ENCODE measurements at regions not wholly inside any gene's neighbourhood (a gene's known extent, or its start where the extent isn't known, plus 50 kb on each side); places are given as distances from the start of the nearest gene placed in this dataset.
"Not testable (repeated sequence)": the region's sequence is repeated elsewhere in the genome, so short reads cannot be mapped to it uniquely, and the experiment has no call there.

DNA sequence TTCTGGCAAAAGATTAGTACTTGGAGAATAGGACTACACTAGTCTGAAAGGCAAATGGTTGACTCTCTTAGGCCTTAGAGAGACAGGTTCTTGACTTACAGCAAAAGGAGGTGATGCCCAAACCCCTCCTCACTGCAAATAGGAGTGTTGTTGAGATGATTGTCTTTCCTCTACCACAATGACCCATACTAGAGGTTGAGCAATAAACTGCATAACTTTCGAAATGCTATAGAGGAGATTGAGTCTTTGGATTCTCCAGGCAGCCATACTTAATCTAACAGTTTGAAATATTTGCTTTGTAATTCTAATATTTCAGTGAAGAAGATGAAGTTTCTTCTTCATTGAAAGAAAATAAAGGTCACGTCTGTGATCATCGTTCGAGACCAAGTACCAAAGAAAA lies 498.5 kb upstream of the GBE1 start:
- DNase-seq = no peak

- no peak for DNase-seq
Measured at GRCh38 chr3:82240322-82240721, 478.9 kb upstream of the GBE1 start.

GRCh38 chr3:82236257-82236656 lies 474.8 kb upstream of the GBE1 start:
- no peak for DNase-seq

- no peak for DNase-seq
Measured at GRCh38 chr3:82229397-82229796, 468.0 kb upstream of the GBE1 start.

DNA sequence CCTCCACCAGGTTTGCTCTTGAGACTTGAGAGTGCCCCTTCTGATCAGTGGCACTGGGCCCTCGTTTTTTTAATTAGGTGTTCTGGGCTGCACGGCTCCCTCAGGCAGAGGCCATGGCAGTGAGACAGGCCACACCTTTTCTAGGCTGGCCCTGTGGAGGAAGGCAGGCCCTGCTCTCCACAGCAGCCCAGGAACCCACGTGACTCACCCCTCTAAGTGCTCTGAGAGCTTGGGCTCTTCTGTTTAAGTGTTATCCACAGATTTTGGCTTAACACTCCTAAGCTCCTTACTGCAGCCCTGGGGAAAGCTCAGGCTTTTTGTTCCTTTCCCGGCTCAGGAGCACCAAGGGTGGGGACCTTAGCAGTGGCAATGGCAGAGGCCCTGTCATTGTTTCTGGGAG lies 463.2 kb upstream of the GBE1 start:
- DNase-seq = no peak

DNA sequence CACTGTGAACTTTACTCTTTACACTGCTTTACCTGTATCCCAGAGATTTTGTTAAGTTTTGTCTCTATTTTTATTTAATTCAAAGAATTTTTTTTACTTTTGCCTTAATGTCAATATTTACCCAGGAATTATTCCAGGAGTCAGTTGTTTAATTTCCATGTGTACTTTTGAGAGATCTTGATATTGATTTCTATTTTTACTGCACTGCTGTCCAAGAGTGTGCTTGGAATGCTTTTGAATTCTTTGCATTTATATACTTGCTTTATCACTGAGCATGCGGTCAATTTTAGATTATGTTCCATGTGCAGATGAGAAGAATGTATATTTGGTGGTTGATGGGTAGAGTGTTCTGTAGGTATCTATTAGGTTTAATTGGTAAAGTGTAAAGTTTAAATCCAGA lies 461.0 kb upstream of the GBE1 start:
- no peak for DNase-seq

DNA sequence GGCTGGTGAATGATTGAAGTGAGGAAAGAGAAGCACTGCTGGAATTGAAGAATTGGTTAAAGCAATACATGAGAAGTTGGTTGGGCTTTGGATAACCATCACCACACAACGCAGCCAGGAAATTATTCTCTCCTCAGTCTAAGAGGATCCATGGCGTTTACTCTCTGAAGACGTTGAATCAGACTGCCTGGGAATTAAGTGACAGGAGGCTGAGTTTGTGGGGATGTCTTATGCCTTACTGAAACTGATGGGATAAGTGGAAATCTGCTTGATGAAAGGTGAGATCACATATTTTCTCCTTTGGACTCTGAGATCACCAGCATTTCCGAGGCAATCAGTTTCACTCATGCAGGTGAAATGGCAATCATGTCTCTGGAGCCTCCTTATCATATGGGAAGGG lies 456.1 kb upstream of the GBE1 start:
- DNase-seq = no peak

DNA sequence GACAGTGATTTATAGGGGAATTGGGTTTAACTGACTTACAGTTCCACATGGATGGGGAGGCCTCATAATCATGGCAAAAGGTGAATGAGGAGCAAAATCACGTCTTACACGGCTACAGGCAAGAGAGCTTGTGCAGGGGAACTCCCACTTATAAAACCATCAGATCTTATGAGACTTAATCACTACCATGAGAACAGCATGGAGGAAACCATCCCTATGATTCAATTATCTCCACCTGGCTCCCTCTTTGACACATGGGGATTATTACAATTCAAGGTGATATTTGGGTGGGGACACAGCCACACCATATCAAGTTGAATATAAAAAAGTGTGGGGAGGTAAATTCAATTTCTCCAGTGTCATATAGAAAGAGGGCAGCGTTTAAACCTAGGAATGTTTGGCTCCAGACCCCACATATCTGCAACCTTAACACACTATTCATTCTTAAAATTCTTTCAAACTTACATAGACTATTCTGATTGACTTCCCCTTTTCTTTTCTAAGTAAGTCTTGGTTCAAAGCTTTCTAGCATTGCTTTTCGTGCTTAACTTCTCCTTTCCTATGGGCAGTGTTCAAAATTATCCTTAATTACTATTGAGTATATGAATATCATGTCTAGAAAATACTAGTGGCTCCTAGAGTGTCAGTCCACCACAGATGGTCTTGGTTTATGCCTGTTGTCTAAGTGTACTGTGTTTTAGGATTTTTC lies 446.7 kb upstream of the GBE1 start:
- no peak for DNase-seq

GRCh38 chr3:82202269-82202668 lies 440.8 kb upstream of the GBE1 start:
- DNase-seq = no peak

- no peak for DNase-seq
Measured at GRCh38 chr3:82201316-82201715, 439.9 kb upstream of the GBE1 start.

DNA sequence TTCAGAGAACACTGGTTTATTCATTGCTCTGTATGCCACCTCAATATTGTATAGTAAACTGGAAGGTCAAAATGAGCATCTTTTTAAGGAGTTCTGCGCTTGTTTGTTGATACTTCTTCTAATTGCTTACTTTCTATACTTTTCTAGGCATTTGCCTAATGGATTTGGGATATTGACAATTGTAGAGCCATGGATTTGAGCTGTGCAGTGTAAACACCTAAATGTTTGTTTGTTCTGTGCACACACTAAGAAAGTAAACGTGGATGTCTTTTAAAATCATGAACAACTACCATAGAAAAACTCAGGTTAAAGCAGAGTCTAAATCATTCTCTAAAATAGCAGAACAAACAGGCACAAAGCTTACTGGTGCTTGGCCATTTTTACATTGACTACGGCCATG lies 436.6 kb upstream of the GBE1 start:
- no peak for DNase-seq

- no peak for DNase-seq
Measured at GRCh38 chr3:82196645-82197044, 435.2 kb upstream of the GBE1 start.

DNA sequence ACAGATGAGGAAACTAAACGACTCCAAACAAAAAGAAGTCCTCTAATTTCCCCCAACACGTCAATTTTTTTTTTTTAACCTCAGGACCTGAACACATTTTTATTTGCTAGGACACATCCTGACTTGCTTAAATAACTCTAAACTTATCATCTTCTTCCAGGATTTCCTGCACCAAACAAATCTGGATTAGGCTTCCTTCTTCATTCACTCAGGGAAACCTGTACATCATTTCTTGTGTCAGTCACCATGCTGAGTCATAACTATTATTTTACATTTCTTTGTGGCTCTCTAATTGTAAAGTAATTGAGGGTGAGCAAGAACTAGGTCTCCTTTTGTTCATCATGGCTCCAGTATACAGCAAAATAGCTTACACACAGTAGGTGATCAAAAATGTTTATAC lies 433.4 kb upstream of the GBE1 start:
- DNase-seq = no peak

DNA sequence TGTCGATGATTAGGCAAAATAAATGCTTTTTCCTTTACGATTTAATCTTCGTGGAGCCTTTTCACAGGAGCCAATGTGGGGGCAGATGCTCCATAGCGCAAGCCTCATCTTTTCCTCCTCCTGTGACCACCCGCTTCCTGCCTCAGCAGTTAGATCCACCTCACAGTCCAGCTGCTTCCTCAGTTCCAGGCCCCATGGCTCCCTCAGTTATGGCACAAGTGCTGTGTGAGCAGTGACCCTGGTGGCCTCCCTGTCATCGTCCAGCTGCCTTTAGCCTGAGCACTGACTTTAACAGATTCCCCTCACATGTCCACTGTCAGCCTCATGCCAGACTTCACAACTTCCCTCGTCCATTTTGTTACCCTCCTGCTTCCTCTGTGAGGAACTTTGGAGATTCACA lies 424.6 kb upstream of the GBE1 start:
- DNase-seq = no peak

DNA sequence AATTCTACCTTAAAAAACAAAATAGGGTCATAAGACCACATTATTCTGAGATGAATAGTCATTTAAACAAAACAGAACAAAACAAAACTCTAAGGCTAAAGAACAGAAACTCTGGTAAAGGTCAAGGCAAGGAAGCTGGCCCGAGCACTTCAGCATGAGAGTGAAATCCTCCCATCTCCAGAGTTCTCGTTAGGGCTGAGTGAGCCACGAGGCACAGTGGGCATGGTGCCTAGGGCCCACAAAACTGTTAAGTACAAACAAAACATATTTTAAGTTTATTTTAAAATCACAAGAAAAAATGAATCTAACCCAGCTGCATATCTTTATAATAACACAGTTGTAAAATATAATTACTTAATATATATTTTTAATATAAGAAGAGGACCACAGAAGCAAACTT lies 417.8 kb upstream of the GBE1 start:
- DNase-seq = no peak

GRCh38 chr3:82178291-82178690 lies 416.8 kb upstream of the GBE1 start:
- DNase-seq = no peak

GRCh38 chr3:82177774-82178173 lies 416.3 kb upstream of the GBE1 start:
- DNase-seq = no peak

- DNase-seq = no peak
Measured at GRCh38 chr3:82165266-82165665, 403.8 kb upstream of the GBE1 start.

DNA sequence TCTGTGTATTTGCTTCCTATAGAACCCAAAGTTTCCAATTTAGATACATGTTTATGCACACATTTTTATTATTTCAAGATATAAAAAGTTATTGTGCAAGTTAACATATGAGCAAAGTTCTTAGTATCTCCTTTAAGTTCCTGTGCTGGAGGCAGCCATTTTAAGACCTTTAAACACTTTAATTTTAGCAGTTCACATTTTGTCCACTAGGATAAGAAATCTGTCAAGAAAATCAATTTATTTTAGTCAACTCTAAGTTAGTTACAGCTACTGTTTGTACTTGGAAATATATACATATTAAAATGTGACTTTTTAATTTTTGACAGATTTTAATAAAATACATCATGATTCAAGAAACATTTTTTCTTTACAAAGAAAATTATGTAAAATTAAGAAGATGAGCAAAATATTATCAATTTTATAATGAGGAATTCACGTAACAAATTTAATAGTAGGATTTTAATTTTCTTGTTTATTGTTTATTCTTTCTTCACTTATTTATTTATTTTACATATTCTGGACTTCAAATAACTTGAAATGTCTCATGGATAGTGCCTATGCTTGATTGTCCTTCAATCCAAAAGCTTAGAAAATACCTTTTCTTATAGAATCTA lies 402.6 kb upstream of the GBE1 start:
- peak in 1 of 2 experiments; percentile 2 for DNase-seq

DNA sequence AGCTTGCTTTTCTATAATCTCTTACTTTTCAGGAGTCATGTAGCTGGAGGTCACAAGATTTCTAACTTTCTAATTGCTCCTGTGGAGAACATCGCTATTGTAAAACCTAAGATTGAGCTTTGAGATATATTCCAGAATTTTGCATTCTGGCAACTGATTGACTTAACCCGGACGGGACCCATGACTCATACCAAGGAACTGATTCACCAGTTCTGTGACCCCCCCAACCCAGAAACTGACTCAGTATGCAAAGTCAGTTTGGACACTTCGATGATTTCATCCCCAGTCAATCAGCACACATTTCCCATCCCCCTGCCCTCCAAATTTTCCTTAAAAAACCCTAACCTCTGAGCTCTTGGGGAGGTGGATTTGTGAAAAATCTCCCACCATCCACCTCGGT lies 396.5 kb upstream of the GBE1 start:
- DNase-seq = no peak

- not testable (repeated sequence) for DNase-seq
Measured at GRCh38 chr3:82153892-82154291, 392.4 kb upstream of the GBE1 start.

DNA sequence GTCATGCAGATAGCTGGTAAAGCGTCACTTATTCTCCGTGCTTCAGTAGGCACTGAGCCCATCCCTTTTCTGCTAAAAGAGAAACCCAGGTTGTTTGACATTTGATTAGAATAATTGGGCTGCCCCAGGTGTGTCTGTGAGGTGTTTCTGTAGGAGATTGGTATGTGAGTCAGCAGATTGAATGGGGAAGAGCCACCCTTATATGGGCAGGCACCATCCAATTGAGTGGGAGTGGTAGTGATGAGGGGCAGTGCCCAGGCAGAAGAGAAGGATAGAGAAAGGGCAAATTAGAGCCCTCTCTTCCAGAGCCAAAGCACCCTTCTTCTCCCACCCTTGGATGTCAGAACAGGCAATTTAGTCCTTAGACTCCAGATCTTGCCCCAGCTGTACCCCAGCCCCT lies 384.3 kb upstream of the GBE1 start:
- DNase-seq = no peak

GRCh38 chr3:82144811-82145210 lies 383.4 kb upstream of the GBE1 start:
- DNase-seq = no peak

DNA sequence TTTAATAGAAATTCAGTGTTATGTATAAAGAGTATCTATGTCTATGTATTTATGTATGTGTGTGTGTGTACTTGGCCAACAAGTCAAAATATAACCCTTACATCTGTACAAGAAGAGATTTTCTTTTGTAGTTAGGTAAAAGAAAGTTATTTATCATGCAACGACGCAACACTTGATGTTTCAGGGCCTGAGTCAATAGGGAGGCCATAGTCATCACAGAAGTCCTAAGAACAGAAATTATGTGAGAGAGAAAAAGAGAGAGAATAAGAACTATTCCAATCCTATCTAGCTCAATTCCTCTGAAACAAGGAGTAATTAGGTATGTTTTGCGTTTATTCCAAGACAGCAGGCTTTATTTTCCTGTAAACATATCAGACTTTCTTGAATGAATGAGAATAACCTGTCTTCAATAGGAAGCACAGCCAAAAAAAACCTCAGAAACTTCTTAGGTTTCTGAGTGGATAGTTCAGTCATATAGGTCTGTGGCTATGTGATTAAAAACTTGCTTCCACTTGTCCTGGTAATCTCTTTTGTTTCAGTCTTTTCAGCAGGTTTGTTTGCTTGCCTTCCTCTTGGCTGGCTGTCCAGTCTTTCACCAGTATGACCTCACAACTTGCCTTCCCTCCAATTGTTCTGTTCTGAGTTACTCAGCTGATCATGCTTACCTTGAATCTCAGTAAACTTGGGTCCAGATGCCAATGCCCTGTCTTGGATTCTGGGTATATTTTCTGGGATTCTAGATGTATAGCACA lies 382.4 kb upstream of the GBE1 start:
- DNase-seq = no peak

All from NCI-H526 (cell line).